AG04450 (cell line): ENCODE measurements at regions not wholly inside any gene's neighbourhood (a gene's known extent, or its start where the extent isn't known, plus 50 kb on each side); places are given as distances from the start of the nearest gene placed in this dataset.

Experiments used
- CTCF ChIA-PET: fragments of 300-600, 350-600 bp; formaldehyde crosslinking; extraction: SDS; loops from one replicate; lab custom pipeline; 2022; ENCODE audit warnings: antibody characterized with exemption, inconsistent platforms; lab: Charles Lee
- POLR2A ChIA-PET: fragments of 350-600 bp; formaldehyde crosslinking; extraction: SDS; loops from one replicate; lab custom pipeline; 2021; ENCODE audit warnings: antibody characterized with exemption, inconsistent platforms; lab: Yijun Ruan, JAX
- DNase-seq: peaks from one replicate; pipeline ENCODE4 v3.0.0-alpha.2; 2011; ENCODE audit warnings: low read depth, low spot score
- H3K27ac ChIP-seq: one replicate; pipeline ENCODE4 v1.5.1; 2012; ENCODE audit warnings: low read depth, low read length, control low read depth
- H3K27me3 ChIP-seq: one replicate; pipeline ENCODE4 v1.6.0; 2012; ENCODE audit warnings: low read length; ENCODE audit not compliant: control insufficient read depth, insufficient read depth
- H3K4me3 ChIP-seq: 2 replicates; pipeline ENCODE4 v1.5.1; 2011; ENCODE audit warnings: mild to moderate bottlenecking, low read depth, low read length, control low read depth
- H3K9me3 ChIP-seq: 2 replicates; pipeline ENCODE4 v1.5.1; 2012; ENCODE audit warnings: low read length; ENCODE audit not compliant: control insufficient read depth, insufficient read depth
- CTCF ChIP-seq: IDR thresholded peaks from 2 replicates; pipeline ENCODE4 v1.5.1; 2011; ENCODE audit warnings: low read depth, low read length, control low read depth, inconsistent platforms

GRCh38 chr12:14111230-14111865 lies 129.9 kb upstream of the GRIN2B start:
- H3K27me3 ChIP-seq: no peaks in the 10 kb centered on the region
- no peak overlapping the region for H3K4me3 ChIP-seq
- ChIA-PET CTCF (no interaction called here), POLR2A (no interaction called here)
- no peak for DNase-seq
- peaks cover 4% of the 10 kb centered on the region for H3K9me3 ChIP-seq
- no peak overlapping the region for H3K27ac ChIP-seq
- no peak for TF ChIP-seq CTCF

- no peaks in the 10 kb centered on the region for H3K27me3 ChIP-seq
- ChIA-PET CTCF (no interaction called here), POLR2A (no interaction called here)
- peaks cover 4% of the 10 kb centered on the region for H3K9me3 ChIP-seq
- no peak overlapping the region for H3K4me3 ChIP-seq
- TF ChIP-seq CTCF: no peak
- no peak for DNase-seq
- H3K27ac ChIP-seq: no peak overlapping the region
Measured at GRCh38 chr12:14113031-14113430, 131.6 kb upstream of the GRIN2B start.

- CTCF ChIA-PET: no interaction called here
- no peak for DNase-seq
- TF ChIP-seq CTCF: no peak
- Histone ChIP-seq H3K27ac (no peak overlapping the region), H3K27me3 (no peaks in the 10 kb centered on the region), H3K9me3 (no peaks in the 10 kb centered on the region; the same call in 1 of the 2 replicates), H3K4me3 (no peak overlapping the region)
- POLR2A ChIA-PET: no interaction called here
Measured at GRCh38 chr12:14126692-14127091, 145.3 kb upstream of the GRIN2B start.

GRCh38 chr12:14129611-14130195 lies 148.3 kb upstream of the GRIN2B start:
- no peak for TF ChIP-seq CTCF
- Histone ChIP-seq H3K9me3 (no peaks in the 10 kb centered on the region; the same call in 1 of the 2 replicates), H3K27me3 (no peaks in the 10 kb centered on the region), H3K4me3 (no peak overlapping the region), H3K27ac (no peak overlapping the region)
- no peak for DNase-seq
- ChIA-PET CTCF (no interaction called here), POLR2A (no interaction called here)

GRCh38 chr12:14135996-14136395 lies 154.6 kb upstream of the GRIN2B start:
- H3K27ac ChIP-seq: no peak overlapping the region
- ChIA-PET CTCF (no interaction called here), POLR2A (no interaction called here)
- no peaks in the 10 kb centered on the region for H3K9me3 ChIP-seq
- no peak overlapping the region for H3K4me3 ChIP-seq
- DNase-seq: no peak
- H3K27me3 ChIP-seq: no peaks in the 10 kb centered on the region
- TF ChIP-seq CTCF: no peak
